GM21526 (cell line): ENCODE measurements at regions not wholly inside any gene's neighbourhood (a gene's known extent, or its start where the extent isn't known, plus 50 kb on each side); places are given as distances from the start of the nearest gene placed in this dataset.
"Not testable (repeated sequence)": the region's sequence is repeated elsewhere in the genome, so short reads cannot be mapped to it uniquely, and the experiment has no call there.

Source experiments
- ATAC-seq: cut with Tn5 transposase; IDR thresholded peaks from one replicate; pipeline ENCODE4 v1.9.1; 2021; ENCODE audit warnings: moderate library complexity; ENCODE audit not compliant: unreplicated experiment, low FRiP score

- not testable (repeated sequence) for ATAC-seq
Observed at GRCh38 chrX:115840729-115841409, 279.9 kb downstream of the PLS3 start.

GRCh38 chrX:115850986-115851385 lies 290.0 kb downstream of the PLS3 start:
- ATAC-seq: not testable (repeated sequence)

GRCh38 chrX:115853260-115853659 lies 292.3 kb downstream of the PLS3 start:
- not testable (repeated sequence) for ATAC-seq

GRCh38 chrX:115881170-115881569 lies 289.4 kb upstream of the AGTR2 start:
- not testable (repeated sequence) for ATAC-seq

- ATAC-seq: not testable (repeated sequence)
Observed at GRCh38 chrX:115884121-115884520, 286.4 kb upstream of the AGTR2 start.

- not testable (repeated sequence) for ATAC-seq
Observed at GRCh38 chrX:115888041-115888440, 282.5 kb upstream of the AGTR2 start.

- ATAC-seq: not testable (repeated sequence)
Observed at GRCh38 chrX:115888519-115888918, 282.0 kb upstream of the AGTR2 start.

GRCh38 chrX:115889121-115889890 lies 281.2 kb upstream of the AGTR2 start:
- no peak for ATAC-seq

GRCh38 chrX:115892056-115892708 lies 278.4 kb upstream of the AGTR2 start:
- no peak for ATAC-seq

GRCh38 chrX:115892787-115893671 lies 277.5 kb upstream of the AGTR2 start:
- ATAC-seq: no peak

GRCh38 chrX:115894087-115894486 lies 276.5 kb upstream of the AGTR2 start:
- ATAC-seq: no peak

GRCh38 chrX:115895678-115896329 lies 274.7 kb upstream of the AGTR2 start:
- no peak for ATAC-seq

- ATAC-seq: no peak
Observed at GRCh38 chrX:115896362-115896761, 274.2 kb upstream of the AGTR2 start.

- no peak for ATAC-seq
Observed at GRCh38 chrX:115897956-115898355, 272.6 kb upstream of the AGTR2 start.

- peak; percentile 76 for ATAC-seq
Observed at GRCh38 chrX:115898382-115899001, 272.1 kb upstream of the AGTR2 start.

GRCh38 chrX:115900425-115900824 lies 270.1 kb upstream of the AGTR2 start:
- ATAC-seq: no peak

GRCh38 chrX:115901241-115901640 lies 269.3 kb upstream of the AGTR2 start:
- ATAC-seq: no peak

- no peak for ATAC-seq
Observed at GRCh38 chrX:115902995-115903394, 267.5 kb upstream of the AGTR2 start.

- no peak for ATAC-seq
Observed at GRCh38 chrX:115906276-115906675, 264.3 kb upstream of the AGTR2 start.
